SK-N-SH (cell line): ENCODE measurements at regions not wholly inside any gene's neighbourhood (a gene's known extent, or its start where the extent isn't known, plus 50 kb on each side); places are given as distances from the start of the nearest gene placed in this dataset.

Experiments used
- EZH2phosphoT487 ChIP-seq: fragments of 200-600 bp; sonication (generic); IDR thresholded peaks from 2 replicates; pipeline ENCODE4 v1.6.1; 2017; ENCODE audit warnings: low read depth, mixed run types, mild to moderate bottlenecking, antibody characterized with exemption, moderate library complexity, borderline replicate concordance
- FOSL2 ChIP-seq: IDR thresholded peaks from 2 replicates; pipeline ENCODE4 v1.4.0; 2012; ENCODE audit warnings: low read depth, mild to moderate bottlenecking, moderate library complexity, borderline replicate concordance
- POLR2AphosphoS5 ChIP-seq: IDR thresholded peaks from 2 replicates; pipeline ENCODE4 v1.6.1; 2012; ENCODE audit warnings: low read depth, low read length
- TAF1 ChIP-seq: IDR thresholded peaks from 2 replicates; pipeline ENCODE4 v1.6.1; 2012; ENCODE audit warnings: low read depth, mild to moderate bottlenecking, low read length, moderate library complexity, borderline replicate concordance
- TF ChIP-seq, protein P1 (sequence below): IDR thresholded peaks from 2 replicates; pipeline ENCODE4 v1.4.0; 2012; ENCODE audit warnings: low read depth, borderline replicate concordance
- TF ChIP-seq, protein P2 (sequence below): fragments of 200-600 bp; sonication (generic); IDR thresholded peaks from 2 replicates; pipeline ENCODE4 v1.6.1; 2017; ENCODE audit warnings: antibody characterized with exemption, mild to moderate bottlenecking, moderate library complexity
- TF ChIP-seq, protein P3 (sequence below): fragments of 150-350 bp; IDR thresholded peaks from 2 replicates; pipeline ENCODE4 v1.6.1; 2017; ENCODE audit warnings: antibody characterized with exemption, low read length, low read depth, borderline replicate concordance

DNA sequence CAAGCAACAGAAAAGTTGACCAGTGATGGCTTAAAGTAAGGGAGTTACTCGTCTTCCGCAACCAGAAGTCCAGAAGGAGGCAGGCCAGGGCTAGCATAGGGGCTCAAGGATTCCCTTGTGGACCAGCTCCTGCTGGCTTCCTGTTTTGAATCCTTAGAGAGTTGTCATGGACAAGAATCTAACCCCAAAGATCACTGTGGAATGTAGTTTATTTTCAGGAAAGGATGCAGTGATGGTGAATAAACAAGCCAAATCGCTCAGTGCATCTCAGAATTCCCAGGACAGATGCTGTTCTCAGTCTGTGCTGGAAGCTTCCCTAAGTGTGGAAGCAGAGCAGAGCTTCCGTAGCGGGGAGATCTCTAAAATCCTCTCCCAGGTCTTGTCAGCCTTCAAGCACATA, 311.3 kb downstream of the C12orf75 start:
- TF ChIP-seq, protein P1, sequence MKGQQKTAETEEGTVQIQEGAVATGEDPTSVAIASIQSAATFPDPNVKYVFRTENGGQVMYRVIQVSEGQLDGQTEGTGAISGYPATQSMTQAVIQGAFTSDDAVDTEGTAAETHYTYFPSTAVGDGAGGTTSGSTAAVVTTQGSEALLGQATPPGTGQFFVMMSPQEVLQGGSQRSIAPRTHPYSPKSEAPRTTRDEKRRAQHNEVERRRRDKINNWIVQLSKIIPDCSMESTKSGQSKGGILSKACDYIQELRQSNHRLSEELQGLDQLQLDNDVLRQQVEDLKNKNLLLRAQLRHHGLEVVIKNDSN = no peak
- TF ChIP-seq, protein P2, sequence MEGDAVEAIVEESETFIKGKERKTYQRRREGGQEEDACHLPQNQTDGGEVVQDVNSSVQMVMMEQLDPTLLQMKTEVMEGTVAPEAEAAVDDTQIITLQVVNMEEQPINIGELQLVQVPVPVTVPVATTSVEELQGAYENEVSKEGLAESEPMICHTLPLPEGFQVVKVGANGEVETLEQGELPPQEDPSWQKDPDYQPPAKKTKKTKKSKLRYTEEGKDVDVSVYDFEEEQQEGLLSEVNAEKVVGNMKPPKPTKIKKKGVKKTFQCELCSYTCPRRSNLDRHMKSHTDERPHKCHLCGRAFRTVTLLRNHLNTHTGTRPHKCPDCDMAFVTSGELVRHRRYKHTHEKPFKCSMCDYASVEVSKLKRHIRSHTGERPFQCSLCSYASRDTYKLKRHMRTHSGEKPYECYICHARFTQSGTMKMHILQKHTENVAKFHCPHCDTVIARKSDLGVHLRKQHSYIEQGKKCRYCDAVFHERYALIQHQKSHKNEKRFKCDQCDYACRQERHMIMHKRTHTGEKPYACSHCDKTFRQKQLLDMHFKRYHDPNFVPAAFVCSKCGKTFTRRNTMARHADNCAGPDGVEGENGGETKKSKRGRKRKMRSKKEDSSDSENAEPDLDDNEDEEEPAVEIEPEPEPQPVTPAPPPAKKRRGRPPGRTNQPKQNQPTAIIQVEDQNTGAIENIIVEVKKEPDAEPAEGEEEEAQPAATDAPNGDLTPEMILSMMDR = no peak
- TF ChIP-seq TAF1 = no peak
- TF ChIP-seq, protein P3, sequence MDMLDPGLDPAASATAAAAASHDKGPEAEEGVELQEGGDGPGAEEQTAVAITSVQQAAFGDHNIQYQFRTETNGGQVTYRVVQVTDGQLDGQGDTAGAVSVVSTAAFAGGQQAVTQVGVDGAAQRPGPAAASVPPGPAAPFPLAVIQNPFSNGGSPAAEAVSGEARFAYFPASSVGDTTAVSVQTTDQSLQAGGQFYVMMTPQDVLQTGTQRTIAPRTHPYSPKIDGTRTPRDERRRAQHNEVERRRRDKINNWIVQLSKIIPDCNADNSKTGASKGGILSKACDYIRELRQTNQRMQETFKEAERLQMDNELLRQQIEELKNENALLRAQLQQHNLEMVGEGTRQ = no peak
- TF ChIP-seq FOSL2 = no peak
- TF ChIP-seq POLR2AphosphoS5 = no peak
- no peak for TF ChIP-seq EZH2phosphoT487
